Neural progenitor cell (in vitro differentiated cells): ENCODE measurements at regions not wholly inside any gene's neighbourhood (a gene's known extent, or its start where the extent isn't known, plus 50 kb on each side); places are given as distances from the start of the nearest gene placed in this dataset.
"Not testable (repeated sequence)": the region's sequence is repeated elsewhere in the genome, so short reads cannot be mapped to it uniquely, and the experiment has no call there.

Source experiments
- DNase-seq: peaks from one replicate; pipeline ENCODE4 v3.0.0-alpha.2; 2016; ENCODE audit warnings: low spot score
- H2AFZ ChIP-seq: fragments of 200-600 bp; sonication (generic); replicated peaks from 2 replicates; pipeline ENCODE4 v1.6.1; 2016; ENCODE audit warnings: antibody characterized with exemption
- H3F3A ChIP-seq: fragments of 200-600 bp; sonication (generic); 2 replicates; pipeline ENCODE4 v1.6.1; 2016; ENCODE audit warnings: antibody characterized with exemption, low read depth
- H3K27ac ChIP-seq: fragments of 200-600 bp; sonication (generic); 2 replicates; pipeline ENCODE4 v1.5.1; 2016; ENCODE audit warnings: mild to moderate bottlenecking
- H3K27me3 ChIP-seq: fragments of 200-600 bp; sonication (generic); 2 replicates; pipeline ENCODE4 v1.6.1; 2016; ENCODE audit warnings: mild to moderate bottlenecking, moderate library complexity
- H3K36me3 ChIP-seq: fragments of 200-600 bp; sonication (generic); 2 replicates; pipeline ENCODE4 v1.5.1; 2016
- H3K4me1 ChIP-seq: fragments of 200-600 bp; sonication (generic); 2 replicates; pipeline ENCODE4 v1.6.1; 2016; ENCODE audit warnings: mixed run types
- H3K4me2 ChIP-seq: fragments of 200-600 bp; sonication (generic); 2 replicates; pipeline ENCODE4 v1.6.1; 2016
- H3K4me3 ChIP-seq: fragments of 200-600 bp; sonication (generic); 2 replicates; pipeline ENCODE4 v1.5.1; 2016
- H3K79me2 ChIP-seq: fragments of 200-600 bp; sonication (generic); 2 replicates; pipeline ENCODE4 v1.6.1; 2016; ENCODE audit warnings: low read depth
- H3K9ac ChIP-seq: fragments of 200-600 bp; sonication (generic); 2 replicates; pipeline ENCODE4 v1.6.1; 2016
- H3K9me3 ChIP-seq: fragments of 200-600 bp; sonication (generic); 2 replicates; pipeline ENCODE4 v1.5.1; 2016; ENCODE audit warnings: low read depth
- H4K20me1 ChIP-seq: fragments of 200-600 bp; sonication (generic); 2 replicates; pipeline ENCODE4 v1.6.1; 2016; ENCODE audit warnings: low read depth
- H3K27ac Mint-ChIP-seq: 3 replicates; pipeline ENCODE4 v1.8.0; 2021; ENCODE audit warnings: mixed read lengths
- H3K27me3 Mint-ChIP-seq: 2 replicates; pipeline ENCODE4 v1.8.0; 2022; ENCODE audit warnings: low read depth, mild to moderate bottlenecking, inconsistent platforms, moderate library complexity, mixed read lengths; ENCODE audit not compliant: insufficient read depth
- H3K36me3 Mint-ChIP-seq: 3 replicates; pipeline ENCODE4 v1.8.0; 2021; ENCODE audit warnings: mixed read lengths
- H3K4me1 Mint-ChIP-seq: 3 replicates; pipeline ENCODE4 v1.8.0; 2021; ENCODE audit warnings: mixed read lengths
- H3K4me3 Mint-ChIP-seq: 3 replicates; pipeline ENCODE4 v1.8.0; 2021; ENCODE audit warnings: mild to moderate bottlenecking, moderate library complexity, mixed read lengths
- H3K9me3 Mint-ChIP-seq: 3 replicates; pipeline ENCODE4 v1.8.0; 2020; ENCODE audit warnings: mixed read lengths

DNA sequence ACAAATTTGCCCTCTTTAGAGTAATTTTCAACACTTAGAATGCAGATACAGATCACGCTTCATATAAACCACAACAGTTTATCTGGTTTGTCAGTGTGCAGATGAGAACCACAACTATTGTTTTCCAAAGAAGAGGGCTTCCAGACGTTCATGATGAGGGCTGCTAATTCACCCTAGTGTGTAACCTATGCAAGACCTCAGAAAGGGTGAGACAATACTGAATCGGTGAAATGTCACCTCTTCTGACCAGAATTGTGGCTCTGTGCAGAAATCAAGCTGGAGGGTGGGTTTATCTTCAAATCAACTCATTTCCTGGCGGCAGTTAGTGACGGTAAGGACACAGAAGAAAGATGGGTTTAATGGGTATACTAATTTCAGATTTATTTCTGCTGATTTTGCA lies 105.0 kb upstream of the MTLN start:
- not testable (repeated sequence) for H3K36me3 Mint-ChIP-seq, H3K27ac ChIP-seq, H3K4me1 Mint-ChIP-seq, H3K9ac ChIP-seq, H3K27me3 ChIP-seq, H2AFZ ChIP-seq, H3K27ac Mint-ChIP-seq, H3K4me3 ChIP-seq, H3K4me2 ChIP-seq, H3F3A ChIP-seq, H3K79me2 ChIP-seq, H3K27me3 Mint-ChIP-seq, H3K4me3 Mint-ChIP-seq, H3K9me3 ChIP-seq, DNase-seq, H4K20me1 ChIP-seq, H3K4me1 ChIP-seq, H3K36me3 ChIP-seq, H3K9me3 Mint-ChIP-seq

- not testable (repeated sequence) for H3K9me3 Mint-ChIP-seq, H3K27me3 Mint-ChIP-seq, DNase-seq, H3K27me3 ChIP-seq, H3K36me3 ChIP-seq, H3K27ac Mint-ChIP-seq, H3K9ac ChIP-seq, H3K4me3 ChIP-seq, H3F3A ChIP-seq, H2AFZ ChIP-seq, H4K20me1 ChIP-seq, H3K4me1 ChIP-seq, H3K9me3 ChIP-seq, H3K4me2 ChIP-seq, H3K79me2 ChIP-seq, H3K27ac ChIP-seq, H3K4me3 Mint-ChIP-seq, H3K36me3 Mint-ChIP-seq, H3K4me1 Mint-ChIP-seq
Observed at GRCh38 chr2:110316051-110316865, 103.9 kb upstream of the MTLN start.

GRCh38 chr2:110315054-110315820 lies 102.9 kb upstream of the MTLN start:
- H3K27ac ChIP-seq, H3F3A ChIP-seq, H2AFZ ChIP-seq, H3K36me3 ChIP-seq, H3K36me3 Mint-ChIP-seq, H3K4me1 Mint-ChIP-seq, H3K27me3 ChIP-seq, H3K4me3 ChIP-seq, H3K9ac ChIP-seq, H3K9me3 Mint-ChIP-seq, H3K27ac Mint-ChIP-seq, H3K4me3 Mint-ChIP-seq, H4K20me1 ChIP-seq, H3K79me2 ChIP-seq, H3K9me3 ChIP-seq, H3K4me2 ChIP-seq, H3K27me3 Mint-ChIP-seq, H3K4me1 ChIP-seq, DNase-seq: not testable (repeated sequence)

DNA sequence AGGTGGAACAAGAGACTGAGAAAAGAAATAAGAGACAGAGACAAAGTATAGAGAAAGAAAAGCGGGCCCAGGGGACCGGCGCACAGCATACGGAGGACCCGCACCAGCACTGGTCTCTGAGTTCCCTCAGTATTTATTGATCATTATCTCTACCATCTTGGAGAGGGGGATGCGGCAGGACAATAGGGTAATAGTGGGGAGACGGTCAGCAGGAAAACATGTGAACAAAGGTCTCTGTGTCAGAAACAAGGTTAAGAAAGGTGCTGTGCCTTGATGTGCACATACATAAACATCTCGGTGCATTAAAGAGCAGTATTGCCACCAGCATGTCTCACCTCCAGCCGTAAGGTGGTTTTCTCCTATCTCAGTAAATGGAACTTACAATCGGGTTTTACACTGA lies 102.1 kb upstream of the MTLN start:
- not testable (repeated sequence) for H4K20me1 ChIP-seq, H3K36me3 Mint-ChIP-seq, H3K27me3 Mint-ChIP-seq, H3F3A ChIP-seq, H3K9ac ChIP-seq, H3K9me3 Mint-ChIP-seq, H3K36me3 ChIP-seq, H3K9me3 ChIP-seq, H3K27me3 ChIP-seq, H3K4me3 Mint-ChIP-seq, H3K4me3 ChIP-seq, H3K27ac Mint-ChIP-seq, H3K4me2 ChIP-seq, DNase-seq, H3K27ac ChIP-seq, H3K4me1 Mint-ChIP-seq, H2AFZ ChIP-seq, H3K79me2 ChIP-seq, H3K4me1 ChIP-seq

- H3F3A ChIP-seq, H3K36me3 ChIP-seq, H3K36me3 Mint-ChIP-seq, H2AFZ ChIP-seq, H3K9me3 Mint-ChIP-seq, H3K4me1 Mint-ChIP-seq, H3K9ac ChIP-seq, H4K20me1 ChIP-seq, H3K79me2 ChIP-seq, H3K4me2 ChIP-seq, H3K27ac Mint-ChIP-seq, DNase-seq, H3K9me3 ChIP-seq, H3K4me3 ChIP-seq, H3K27me3 ChIP-seq, H3K4me3 Mint-ChIP-seq, H3K4me1 ChIP-seq, H3K27ac ChIP-seq, H3K27me3 Mint-ChIP-seq: not testable (repeated sequence)
Observed at GRCh38 chr2:110313032-110313431, 100.7 kb upstream of the MTLN start.

GRCh38 chr2:110311713-110312444 lies 99.5 kb upstream of the MTLN start:
- not testable (repeated sequence) for H4K20me1 ChIP-seq, H3K4me1 Mint-ChIP-seq, H3K9me3 ChIP-seq, H3K9ac ChIP-seq, H3K27me3 ChIP-seq, H3K27me3 Mint-ChIP-seq, H3K79me2 ChIP-seq, H2AFZ ChIP-seq, H3K27ac ChIP-seq, H3K4me3 Mint-ChIP-seq, H3K36me3 Mint-ChIP-seq, H3K36me3 ChIP-seq, H3K4me2 ChIP-seq, H3F3A ChIP-seq, H3K9me3 Mint-ChIP-seq, H3K4me3 ChIP-seq, DNase-seq, H3K27ac Mint-ChIP-seq, H3K4me1 ChIP-seq

DNA sequence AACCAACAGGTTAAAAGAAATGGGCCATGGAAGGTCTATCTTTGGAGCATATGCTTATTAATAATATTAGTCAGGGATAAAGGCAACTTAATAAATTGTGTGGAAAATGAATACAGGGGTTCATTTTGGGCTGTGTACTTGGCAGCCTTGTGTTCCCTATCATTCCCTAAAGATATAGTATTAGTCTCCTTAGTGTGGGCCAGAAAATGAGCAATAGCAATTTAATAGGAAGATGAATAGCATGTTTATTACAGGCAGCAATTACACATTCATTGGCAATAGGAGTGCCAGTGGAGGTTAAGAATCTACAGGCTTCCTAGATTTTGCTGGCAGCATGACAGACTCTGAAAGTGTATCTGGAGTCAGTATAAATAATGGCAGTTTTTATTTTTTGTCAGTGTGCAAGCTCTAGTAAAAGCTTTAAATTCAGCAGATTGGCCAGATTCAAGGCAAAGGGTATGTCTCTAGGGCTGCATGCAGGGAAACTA lies 98.7 kb upstream of the MTLN start:
- H3K27ac Mint-ChIP-seq, H3K4me2 ChIP-seq: not testable (repeated sequence)

DNA sequence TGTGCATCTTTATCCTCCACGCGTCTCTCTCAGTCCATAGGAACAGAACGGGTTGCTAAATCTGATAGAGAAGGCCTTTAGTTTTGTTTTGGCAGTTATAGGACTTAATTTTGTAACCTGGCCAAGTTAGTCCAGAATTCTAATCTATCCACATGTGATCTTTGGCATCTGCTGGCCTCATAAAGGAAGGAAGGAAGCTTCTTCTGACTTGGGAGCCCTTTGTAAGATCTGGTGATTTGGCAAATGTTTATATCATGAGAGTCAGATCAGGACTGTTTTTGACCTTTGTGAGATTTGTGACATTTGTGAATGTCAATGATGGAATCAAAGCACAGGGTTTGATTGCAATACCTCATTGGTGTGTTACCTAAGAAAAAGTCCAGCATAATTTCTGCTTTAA lies 96.4 kb upstream of the MTLN start:
- H4K20me1 ChIP-seq, H3K4me1 Mint-ChIP-seq: not testable (repeated sequence)

More for the DNA sequence above, 98.7 kb upstream of the MTLN start:
- DNase-seq, H3K79me2 ChIP-seq, H3K4me1 Mint-ChIP-seq, H3K9ac ChIP-seq, H3K27ac ChIP-seq, H3K36me3 ChIP-seq, H3K27me3 ChIP-seq, H3K4me1 ChIP-seq, H3K27me3 Mint-ChIP-seq, H3F3A ChIP-seq, H4K20me1 ChIP-seq, H3K9me3 Mint-ChIP-seq, H3K4me3 ChIP-seq, H2AFZ ChIP-seq, H3K4me3 Mint-ChIP-seq, H3K36me3 Mint-ChIP-seq, H3K9me3 ChIP-seq: not testable (repeated sequence)

More for the DNA sequence above, 96.4 kb upstream of the MTLN start:
- not testable (repeated sequence) for H3K36me3 ChIP-seq, H3F3A ChIP-seq, H3K9me3 ChIP-seq, H3K27me3 Mint-ChIP-seq, H3K4me3 ChIP-seq, H3K4me1 ChIP-seq, H3K27ac Mint-ChIP-seq, H3K27me3 ChIP-seq, H3K27ac ChIP-seq, H3K9me3 Mint-ChIP-seq, H2AFZ ChIP-seq, H3K9ac ChIP-seq, H3K4me3 Mint-ChIP-seq, DNase-seq, H3K4me2 ChIP-seq, H3K79me2 ChIP-seq, H3K36me3 Mint-ChIP-seq
